ENCODE measurements at regions not wholly inside any gene's neighbourhood (a gene's known extent, or its start where the extent isn't known, plus 50 kb on each side); places are given as distances from the start of the nearest gene placed in this dataset.

DNA sequence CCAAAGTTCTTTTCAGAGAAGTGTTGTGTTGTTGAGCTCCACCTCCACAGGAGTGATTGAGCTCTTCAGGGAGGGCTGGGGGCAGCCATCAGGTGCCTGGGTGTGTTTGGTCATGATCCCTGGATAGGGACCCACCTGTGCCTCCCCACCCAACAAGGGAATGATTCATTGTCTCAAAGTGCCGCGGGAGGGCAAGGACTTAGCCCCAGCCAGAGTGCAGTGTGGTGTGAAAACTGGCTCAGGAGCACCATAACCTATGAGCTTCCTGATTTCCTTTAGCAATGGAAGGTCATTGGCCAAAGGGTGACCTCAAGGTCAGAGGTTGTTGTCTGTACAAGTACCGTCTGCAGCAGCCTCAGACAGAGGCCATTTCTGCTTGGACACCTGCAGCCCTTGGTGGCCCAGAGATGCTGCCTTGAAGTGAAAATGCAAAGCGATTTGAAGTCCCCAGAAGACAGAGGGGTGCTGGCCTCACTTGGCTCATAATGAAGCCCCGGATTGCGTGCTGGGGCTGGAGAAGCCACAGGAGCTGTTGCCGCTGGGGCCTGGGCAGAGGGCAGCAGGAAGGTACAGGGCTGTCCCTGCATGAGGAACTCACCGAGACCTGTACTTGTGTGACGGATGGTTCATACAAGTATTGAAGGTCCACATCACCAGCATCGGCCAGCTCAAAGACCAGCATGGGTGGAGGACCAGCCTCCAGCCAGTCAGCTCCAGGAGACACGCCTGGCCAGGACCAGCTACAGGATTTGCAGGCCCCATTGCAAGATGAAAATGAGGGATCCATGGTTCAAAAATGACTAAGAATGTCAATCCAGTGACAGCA lies 100.6 kb upstream of the DUSP22 start (continued):
- TF ChIP-seq EP300 (IDR thresholded peaks at IDR 0.05; ENCODE audit: borderline replicate concordance in 1 of 2, control insufficient read depth in 1 of 2, low read depth in 2 of 2, low read length in 2 of 2) = no peak

- Histone ChIP-seq H3K9ac (ENCODE audit: control insufficient read depth, insufficient read depth, low read length) (no peak overlapping the region), H3K4me2 (ENCODE audit: control insufficient read depth, insufficient read depth) (no peak overlapping the region), H3K4me3 (no peak overlapping the region), H4K20me1 (ENCODE audit: control insufficient read depth, insufficient read depth) (no peaks in the 10 kb centered on the region), H2AFZ (ENCODE audit: control insufficient read depth, low read depth, low read length) (no peak overlapping the region), H3K4me1 (ENCODE audit: control insufficient read depth, insufficient read depth, low read length) (peaks cover 82% of the 10 kb centered on the region), H3K36me3 (ENCODE audit: control insufficient read depth in 2 of 2, insufficient read depth in 2 of 2, low read length in 1 of 2) (no peaks in the 10 kb centered on the region), H3K79me2 (ENCODE audit: control insufficient read depth, insufficient read depth, low read length) (no peaks in the 10 kb centered on the region; the same call in 1 of the 2 replicates), H3K9me3 (replicated peaks; ENCODE audit: control insufficient read depth, insufficient read depth, low read length) (peaks cover 6% of the 10 kb centered on the region), H3K27ac (ENCODE audit: control insufficient read depth, insufficient read depth) (no peak overlapping the region; the same call in 1 of the 2 replicates), H3K27me3 (replicated peaks in 1 of 2; ENCODE audit: control insufficient read depth in 2 of 2, insufficient read depth in 2 of 2, low read length in 1 of 2) (no peaks in the 10 kb centered on the region)
- FAIRE-seq (no peak), DNase-seq (ENCODE audit: low read depth, low spot score) (no peak), ATAC-seq (no peak)
- WGBS (ENCODE audit: insufficient coverage, insufficient replicate concordance, low lambda C conversion rate, missing lambda C conversion rate) = 92% methylated on average over 9 of the region's 9 CpGs
- intact Hi-C loops (cut with micrococcal nuclease; ENCODE audit: unreplicated experiment) (no loop called here), in situ Hi-C loops (cut with MboI) (no loop called here)
- TF ChIP-seq, protein P1, sequence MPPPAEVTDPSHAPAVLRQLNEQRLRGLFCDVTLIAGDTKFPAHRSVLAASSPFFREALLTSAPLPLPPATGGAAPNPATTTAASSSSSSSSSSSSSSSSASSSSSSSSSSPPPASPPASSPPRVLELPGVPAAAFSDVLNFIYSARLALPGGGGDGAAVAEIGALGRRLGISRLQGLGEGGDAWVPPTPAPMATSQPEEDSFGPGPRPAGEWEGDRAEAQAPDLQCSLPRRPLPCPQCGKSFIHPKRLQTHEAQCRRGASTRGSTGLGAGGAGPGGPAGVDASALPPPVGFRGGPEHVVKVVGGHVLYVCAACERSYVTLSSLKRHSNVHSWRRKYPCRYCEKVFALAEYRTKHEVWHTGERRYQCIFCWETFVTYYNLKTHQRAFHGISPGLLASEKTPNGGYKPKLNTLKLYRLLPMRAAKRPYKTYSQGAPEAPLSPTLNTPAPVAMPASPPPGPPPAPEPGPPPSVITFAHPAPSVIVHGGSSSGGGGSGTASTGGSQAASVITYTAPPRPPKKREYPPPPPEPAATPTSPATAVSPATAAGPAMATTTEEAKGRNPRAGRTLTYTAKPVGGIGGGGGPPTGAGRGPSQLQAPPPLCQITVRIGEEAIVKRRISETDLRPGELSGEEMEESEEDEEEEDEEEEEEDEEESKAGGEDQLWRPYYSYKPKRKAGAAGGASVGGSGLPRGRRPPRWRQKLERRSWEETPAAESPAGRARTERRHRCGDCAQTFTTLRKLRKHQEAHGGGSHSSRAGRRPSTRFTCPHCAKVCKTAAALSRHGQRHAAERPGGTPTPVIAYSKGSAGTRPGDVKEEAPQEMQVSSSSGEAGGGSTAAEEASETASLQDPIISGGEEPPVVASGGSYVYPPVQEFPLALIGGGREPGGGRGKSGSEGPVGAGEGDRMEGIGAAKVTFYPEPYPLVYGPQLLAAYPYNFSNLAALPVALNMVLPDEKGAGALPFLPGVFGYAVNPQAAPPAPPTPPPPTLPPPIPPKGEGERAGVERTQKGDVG (CRISPR knock-in tag; IDR thresholded peaks at IDR 0.05) = no peak
- ChIA-PET POLR2A (interaction anchor here (0.8 to 9.7 kb wide), 3 partner anchors 28 to 126 kb away, joined by 3 to 139 read pairs (median 19); no protein-coding TSS in a partner anchor), CTCF (interaction anchor here (16.8 kb wide), 1 partner anchor 29 kb away, joined by 460 read pairs; no protein-coding TSS in a partner anchor), SMC1A (ENCODE audit: uncharacterized antibody, unreplicated experiment) (interaction anchor here (1.4 to 25.0 kb wide), 4 partner anchors 13 to 126 kb away, joined by 3 to 748 read pairs (median 4); no protein-coding TSS in a partner anchor), RAD21 (ENCODE audit: unreplicated experiment) (interaction anchor here (0.6 to 15.3 kb wide), 6 partner anchors 19 to 213 kb away, joined by 3 to 519 read pairs (median 3); no protein-coding TSS in a partner anchor)
- BruUV-seq (replicated peaks) = no TSS peak
Measured at GRCh38 chr6:192313-192664, 100.0 kb upstream of the DUSP22 start.
